ENCODE measurements at regions not wholly inside any gene's neighbourhood (a gene's known extent, or its start where the extent isn't known, plus 50 kb on each side); places are given as distances from the start of the nearest gene placed in this dataset.

DNA sequence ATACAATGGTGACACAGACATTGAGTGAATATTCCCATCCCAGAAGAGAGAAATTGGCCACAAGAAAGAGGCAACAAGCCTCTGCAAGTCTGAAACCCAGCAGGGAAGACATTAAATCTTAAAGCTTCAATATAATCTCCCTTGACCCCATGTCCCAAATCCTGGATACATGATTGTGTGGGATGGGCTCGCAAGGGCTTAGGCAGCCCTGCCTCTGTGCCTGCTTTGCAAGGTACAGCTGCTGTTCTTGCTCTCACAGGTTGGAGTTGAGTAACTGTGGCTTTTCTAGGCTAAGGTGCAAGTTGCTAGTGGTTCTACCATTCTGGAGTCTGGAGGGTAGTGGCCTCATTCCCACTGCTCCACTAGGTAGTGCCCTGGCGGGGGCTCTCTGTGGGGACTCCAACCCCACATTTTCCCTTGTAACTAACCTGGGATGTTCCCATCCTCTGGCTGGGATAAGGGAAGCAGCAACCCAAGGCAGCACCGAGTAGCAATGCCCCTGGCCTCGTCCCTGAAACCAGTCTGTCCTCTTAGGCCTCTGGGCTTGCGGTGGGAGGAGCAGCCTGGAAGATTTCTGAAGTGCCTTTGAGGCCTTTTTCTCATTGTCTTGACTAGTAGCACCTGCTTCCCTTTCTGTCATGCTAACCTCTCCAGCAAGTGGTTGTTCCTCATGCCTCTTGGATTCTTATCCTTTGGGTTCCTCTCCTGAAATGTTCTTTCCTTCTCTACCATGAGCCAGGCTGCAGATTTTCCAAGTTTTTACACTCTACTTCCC, 90.0 kb downstream of the FAM174B start:
- H3K4me2 ChIP-seq = no peak overlapping the region
- Mint-ChIP-seq H3K27me3 (ENCODE audit: insufficient read depth, low read depth, poor library complexity) (peaks cover 5% of the 10 kb centered on the region), H3K4me1 (no peaks in the 10 kb centered on the region), H3K9me3 (no peaks in the 10 kb centered on the region; the same call in 2 of the 3 replicates), H3K27ac (no peak overlapping the region), H3K4me3 (no peak overlapping the region), H3K36me3 (ENCODE audit: low read depth) (no peaks in the 10 kb centered on the region)
- TF ChIP-seq, protein P1, sequence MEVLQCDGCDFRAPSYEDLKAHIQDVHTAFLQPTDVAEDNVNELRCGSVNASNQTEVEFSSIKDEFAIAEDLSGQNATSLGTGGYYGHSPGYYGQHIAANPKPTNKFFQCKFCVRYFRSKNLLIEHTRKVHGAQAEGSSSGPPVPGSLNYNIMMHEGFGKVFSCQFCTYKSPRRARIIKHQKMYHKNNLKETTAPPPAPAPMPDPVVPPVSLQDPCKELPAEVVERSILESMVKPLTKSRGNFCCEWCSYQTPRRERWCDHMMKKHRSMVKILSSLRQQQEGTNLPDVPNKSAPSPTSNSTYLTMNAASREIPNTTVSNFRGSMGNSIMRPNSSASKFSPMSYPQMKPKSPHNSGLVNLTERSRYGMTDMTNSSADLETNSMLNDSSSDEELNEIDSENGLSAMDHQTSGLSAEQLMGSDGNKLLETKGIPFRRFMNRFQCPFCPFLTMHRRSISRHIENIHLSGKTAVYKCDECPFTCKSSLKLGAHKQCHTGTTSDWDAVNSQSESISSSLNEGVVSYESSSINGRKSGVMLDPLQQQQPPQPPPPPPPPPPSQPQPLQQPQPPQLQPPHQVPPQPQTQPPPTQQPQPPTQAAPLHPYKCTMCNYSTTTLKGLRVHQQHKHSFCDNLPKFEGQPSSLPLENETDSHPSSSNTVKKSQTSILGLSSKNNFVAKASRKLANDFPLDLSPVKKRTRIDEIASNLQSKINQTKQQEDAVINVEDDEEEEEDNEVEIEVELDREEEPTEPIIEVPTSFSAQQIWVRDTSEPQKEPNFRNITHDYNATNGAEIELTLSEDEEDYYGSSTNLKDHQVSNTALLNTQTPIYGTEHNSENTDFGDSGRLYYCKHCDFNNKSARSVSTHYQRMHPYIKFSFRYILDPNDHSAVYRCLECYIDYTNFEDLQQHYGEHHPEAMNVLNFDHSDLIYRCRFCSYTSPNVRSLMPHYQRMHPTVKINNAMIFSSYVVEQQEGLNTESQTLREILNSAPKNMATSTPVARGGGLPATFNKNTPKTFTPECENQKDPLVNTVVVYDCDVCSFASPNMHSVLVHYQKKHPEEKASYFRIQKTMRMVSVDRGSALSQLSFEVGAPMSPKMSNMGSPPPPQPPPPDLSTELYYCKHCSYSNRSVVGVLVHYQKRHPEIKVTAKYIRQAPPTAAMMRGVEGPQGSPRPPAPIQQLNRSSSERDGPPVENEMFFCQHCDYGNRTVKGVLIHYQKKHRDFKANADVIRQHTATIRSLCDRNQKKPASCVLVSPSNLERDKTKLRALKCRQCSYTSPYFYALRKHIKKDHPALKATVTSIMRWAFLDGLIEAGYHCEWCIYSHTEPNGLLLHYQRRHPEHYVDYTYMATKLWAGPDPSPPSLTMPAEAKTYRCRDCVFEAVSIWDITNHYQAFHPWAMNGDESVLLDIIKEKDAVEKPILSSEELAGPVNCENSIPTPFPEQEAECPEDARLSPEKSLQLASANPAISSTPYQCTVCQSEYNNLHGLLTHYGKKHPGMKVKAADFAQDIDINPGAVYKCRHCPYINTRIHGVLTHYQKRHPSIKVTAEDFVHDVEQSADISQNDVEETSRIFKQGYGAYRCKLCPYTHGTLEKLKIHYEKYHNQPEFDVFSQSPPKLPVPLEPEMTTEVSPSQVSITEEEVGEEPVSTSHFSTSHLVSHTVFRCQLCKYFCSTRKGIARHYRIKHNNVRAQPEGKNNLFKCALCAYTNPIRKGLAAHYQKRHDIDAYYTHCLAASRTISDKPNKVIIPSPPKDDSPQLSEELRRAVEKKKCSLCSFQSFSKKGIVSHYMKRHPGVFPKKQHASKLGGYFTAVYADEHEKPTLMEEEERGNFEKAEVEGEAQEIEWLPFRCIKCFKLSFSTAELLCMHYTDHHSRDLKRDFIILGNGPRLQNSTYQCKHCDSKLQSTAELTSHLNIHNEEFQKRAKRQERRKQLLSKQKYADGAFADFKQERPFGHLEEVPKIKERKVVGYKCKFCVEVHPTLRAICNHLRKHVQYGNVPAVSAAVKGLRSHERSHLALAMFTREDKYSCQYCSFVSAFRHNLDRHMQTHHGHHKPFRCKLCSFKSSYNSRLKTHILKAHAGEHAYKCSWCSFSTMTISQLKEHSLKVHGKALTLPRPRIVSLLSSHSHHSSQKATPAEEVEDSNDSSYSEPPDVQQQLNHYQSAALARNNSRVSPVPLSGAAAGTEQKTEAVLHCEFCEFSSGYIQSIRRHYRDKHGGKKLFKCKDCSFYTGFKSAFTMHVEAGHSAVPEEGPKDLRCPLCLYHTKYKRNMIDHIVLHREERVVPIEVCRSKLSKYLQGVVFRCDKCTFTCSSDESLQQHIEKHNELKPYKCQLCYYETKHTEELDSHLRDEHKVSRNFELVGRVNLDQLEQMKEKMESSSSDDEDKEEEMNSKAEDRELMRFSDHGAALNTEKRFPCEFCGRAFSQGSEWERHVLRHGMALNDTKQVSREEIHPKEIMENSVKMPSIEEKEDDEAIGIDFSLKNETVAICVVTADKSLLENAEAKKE (CRISPR knock-in tag; IDR thresholded peaks at IDR 0.05) = no peak
- TF ChIP-seq EZH2phosphoT487 (IDR thresholded peaks at IDR 0.05; ENCODE audit: unreplicated experiment) (no peak), STAT1 (IDR thresholded peaks at IDR 0.05; ENCODE audit: unreplicated experiment) (no peak), NANOG (IDR thresholded peaks at IDR 0.05; ENCODE audit: borderline replicate concordance) (no peak), ZNF114 (CRISPR knock-in tag; IDR thresholded peaks at IDR 0.05) (no peak), POLR2AphosphoS5 (IDR thresholded peaks at IDR 0.05; ENCODE audit: low read depth) (no peak), JUNB (IDR thresholded peaks at IDR 0.05; ENCODE audit: unreplicated experiment) (no peak)
- TF ChIP-seq, protein P2, sequence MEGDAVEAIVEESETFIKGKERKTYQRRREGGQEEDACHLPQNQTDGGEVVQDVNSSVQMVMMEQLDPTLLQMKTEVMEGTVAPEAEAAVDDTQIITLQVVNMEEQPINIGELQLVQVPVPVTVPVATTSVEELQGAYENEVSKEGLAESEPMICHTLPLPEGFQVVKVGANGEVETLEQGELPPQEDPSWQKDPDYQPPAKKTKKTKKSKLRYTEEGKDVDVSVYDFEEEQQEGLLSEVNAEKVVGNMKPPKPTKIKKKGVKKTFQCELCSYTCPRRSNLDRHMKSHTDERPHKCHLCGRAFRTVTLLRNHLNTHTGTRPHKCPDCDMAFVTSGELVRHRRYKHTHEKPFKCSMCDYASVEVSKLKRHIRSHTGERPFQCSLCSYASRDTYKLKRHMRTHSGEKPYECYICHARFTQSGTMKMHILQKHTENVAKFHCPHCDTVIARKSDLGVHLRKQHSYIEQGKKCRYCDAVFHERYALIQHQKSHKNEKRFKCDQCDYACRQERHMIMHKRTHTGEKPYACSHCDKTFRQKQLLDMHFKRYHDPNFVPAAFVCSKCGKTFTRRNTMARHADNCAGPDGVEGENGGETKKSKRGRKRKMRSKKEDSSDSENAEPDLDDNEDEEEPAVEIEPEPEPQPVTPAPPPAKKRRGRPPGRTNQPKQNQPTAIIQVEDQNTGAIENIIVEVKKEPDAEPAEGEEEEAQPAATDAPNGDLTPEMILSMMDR (conservative IDR thresholded peaks at IDR 0.05; ENCODE audit: low read depth in 2 of 2) = no peak
- H2AFZ ChIP-seq = no peak overlapping the region
- no peak for ATAC-seq
- H3K9me2 ChIP-seq (ENCODE audit: insufficient read depth) = 0 out of 2 replicates have a peak, but pooled peaks cover under 1% of the 10 kb centered on the region
- H3K36me3 ChIP-seq (ENCODE audit: insufficient read depth) = no peaks in the 10 kb centered on the region
- DNase-seq (ENCODE audit: low spot score) = no peak
- H3K79me2 ChIP-seq (replicated peaks; ENCODE audit: insufficient read depth) = no peaks in the 10 kb centered on the region
- no peak overlapping the region for H3K4me3 ChIP-seq
- H3K27me3 ChIP-seq (ENCODE audit: insufficient read depth) = no peaks in the 10 kb centered on the region
- no peaks in the 10 kb centered on the region for H3F3A ChIP-seq (replicated peaks; ENCODE audit: low read depth)
- H3K4me1 ChIP-seq (ENCODE audit: insufficient read depth) = no peaks in the 10 kb centered on the region
- H3K27ac ChIP-seq (ENCODE audit: low read depth) = no peak overlapping the region
- no peaks in the 10 kb centered on the region for H4K20me1 ChIP-seq (replicated peaks; ENCODE audit: insufficient read depth)
